ENCODE measurements at regions not wholly inside any gene's neighbourhood (a gene's known extent, or its start where the extent isn't known, plus 50 kb on each side); places are given as distances from the start of the nearest gene placed in this dataset.

DNA sequence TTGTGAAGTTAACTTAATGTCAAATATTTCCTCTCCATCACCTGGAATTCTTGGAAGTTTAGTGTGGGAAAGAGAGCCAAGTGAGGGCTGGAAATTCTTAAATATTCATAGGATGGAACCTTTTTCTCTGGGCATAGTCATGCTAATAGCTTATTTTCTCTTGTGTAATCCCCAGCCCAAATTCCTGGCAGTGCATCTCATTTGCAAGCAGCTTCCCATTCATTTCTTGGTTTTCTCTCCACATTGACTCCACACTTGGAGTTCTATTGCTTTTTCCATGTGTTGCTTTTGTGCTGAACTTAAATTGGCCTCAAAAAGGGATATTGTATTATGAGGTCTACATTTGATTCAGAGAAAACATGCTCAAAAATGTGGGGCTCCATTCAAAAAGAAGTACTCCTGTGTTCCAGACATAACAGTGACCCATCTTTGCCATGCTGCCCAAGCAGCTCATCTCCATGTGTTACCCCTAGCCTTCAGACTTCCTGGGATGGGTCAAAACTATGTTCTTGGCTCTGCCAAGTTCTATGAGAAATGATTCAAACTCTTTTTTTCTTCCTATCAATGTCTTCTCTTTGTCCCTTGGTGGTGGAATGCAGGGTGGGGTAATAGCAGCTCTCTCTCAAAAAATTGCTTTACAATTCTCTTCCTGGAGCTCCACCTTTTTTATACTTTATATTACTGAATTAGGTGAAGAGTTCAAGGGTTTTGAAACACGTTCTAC, 2471.5 kb downstream of the PCDH9 start:
- Histone ChIP-seq H4K5ac (ENCODE audit: low read depth, low read length) (no peak overlapping the region), H3K14ac (replicated peaks; ENCODE audit: low read depth, low read length) (no peak overlapping the region), H2BK5ac (ENCODE audit: low read depth, low read length, poor library complexity, severe bottlenecking) (no peak overlapping the region), H3K56ac (ENCODE audit: extremely low read depth, insufficient read depth, low read length) (no peak overlapping the region), H3K9me3 (ENCODE audit: control insufficient read depth, insufficient read depth, low read length) (no peaks in the 10 kb centered on the region), H3K79me1 (ENCODE audit: low read depth in 1 of 2, low read length in 2 of 2) (no peaks in the 10 kb centered on the region), H3K23ac (ENCODE audit: low read depth, low read length) (no peak overlapping the region), H2AFZ (replicated peaks; ENCODE audit: low read length, poor library complexity) (no peak overlapping the region), H4K20me1 (ENCODE audit: insufficient read depth, low read length) (no peaks in the 10 kb centered on the region), H3K4me1 (ENCODE audit: control insufficient read depth, insufficient read depth, low read length) (no peaks in the 10 kb centered on the region), H3K9me1 (ENCODE audit: insufficient read depth, low read length) (no peaks in the 10 kb centered on the region), H2AK5ac (ENCODE audit: low read depth, low read length) (no peak overlapping the region), H2BK20ac (ENCODE audit: low read depth, low read length) (no peak overlapping the region), H3K9ac (ENCODE audit: low read depth, low read length) (no peak overlapping the region), H4K8ac (ENCODE audit: low read depth in 2 of 2, low read length in 2 of 2) (no peak overlapping the region), H3K18ac (ENCODE audit: low read depth, low read length) (no peak overlapping the region), H3K27me3 (ENCODE audit: control insufficient read depth, insufficient read depth, low read length) (no peaks in the 10 kb centered on the region), H3K4me2 (ENCODE audit: low read depth, low read length) (no peak overlapping the region), H3K4me3 (ENCODE audit: insufficient read depth, low read depth, low read length) (no peak overlapping the region), H2AK9ac (replicated peaks; ENCODE audit: low read depth, low read length, poor library complexity) (no peak overlapping the region), H3K36me3 (ENCODE audit: control insufficient read depth, insufficient read depth, low read length) (no peaks in the 10 kb centered on the region), H3K27ac (ENCODE audit: insufficient read depth, low read length) (no peak overlapping the region), H2BK15ac (ENCODE audit: low read depth, low read length) (no peak overlapping the region), H2BK120ac (ENCODE audit: low read depth, low read length) (no peak overlapping the region), H3K4ac (ENCODE audit: low read depth, low read length) (no peak overlapping the region), H4K91ac (ENCODE audit: insufficient read depth, low read depth, low read length) (no peak overlapping the region)
- ChIA-PET CTCF (interaction anchor here (0.6 kb wide), 1 partner anchor 254 kb away, joined by 3 read pairs; no protein-coding TSS in a partner anchor), POLR2A (ENCODE audit: unreplicated experiment) (no interaction called here)
- in situ Hi-C loops (cut with MboI; ENCODE audit: low sequenced_read_pairs) (no loop called here), dilution Hi-C loops (cut with HindIII; ENCODE audit: low sequenced_read_pairs, unreplicated experiment) (no loop called here), intact Hi-C loops (cut with micrococcal nuclease) (loop anchor here (5.0 kb wide), 1 partner anchor 674 kb away; no protein-coding TSS in a partner anchor)
- DNase-seq (peak; percentile 1), ATAC-seq (ENCODE audit: low read depth) (no peak)
- no TSS peak for BruUV-seq (replicated peaks)
- no CpG with 5 or more reads among the region's 1 CpG for WGBS, 2 experiments (ENCODE audit: extremely low coverage in 2 of 2, insufficient read length in 1 of 2)
- no peak for TF ChIP-seq POLR2A (IDR thresholded peaks at IDR 0.05; ENCODE audit: low read depth, low read length)
- TF ChIP-seq, protein P1, sequence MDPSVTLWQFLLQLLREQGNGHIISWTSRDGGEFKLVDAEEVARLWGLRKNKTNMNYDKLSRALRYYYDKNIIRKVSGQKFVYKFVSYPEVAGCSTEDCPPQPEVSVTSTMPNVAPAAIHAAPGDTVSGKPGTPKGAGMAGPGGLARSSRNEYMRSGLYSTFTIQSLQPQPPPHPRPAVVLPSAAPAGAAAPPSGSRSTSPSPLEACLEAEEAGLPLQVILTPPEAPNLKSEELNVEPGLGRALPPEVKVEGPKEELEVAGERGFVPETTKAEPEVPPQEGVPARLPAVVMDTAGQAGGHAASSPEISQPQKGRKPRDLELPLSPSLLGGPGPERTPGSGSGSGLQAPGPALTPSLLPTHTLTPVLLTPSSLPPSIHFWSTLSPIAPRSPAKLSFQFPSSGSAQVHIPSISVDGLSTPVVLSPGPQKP (IDR thresholded peaks at IDR 0.05; ENCODE audit: borderline replicate concordance, low read depth, low read length): no peak
- no peak for TF ChIP-seq MXI1 (IDR thresholded peaks at IDR 0.05; ENCODE audit: borderline replicate concordance, low read depth, low read length)
- no peak for TF ChIP-seq FOS (IDR thresholded peaks at IDR 0.05; ENCODE audit: low read depth, low read length)
- TF ChIP-seq, protein P2, sequence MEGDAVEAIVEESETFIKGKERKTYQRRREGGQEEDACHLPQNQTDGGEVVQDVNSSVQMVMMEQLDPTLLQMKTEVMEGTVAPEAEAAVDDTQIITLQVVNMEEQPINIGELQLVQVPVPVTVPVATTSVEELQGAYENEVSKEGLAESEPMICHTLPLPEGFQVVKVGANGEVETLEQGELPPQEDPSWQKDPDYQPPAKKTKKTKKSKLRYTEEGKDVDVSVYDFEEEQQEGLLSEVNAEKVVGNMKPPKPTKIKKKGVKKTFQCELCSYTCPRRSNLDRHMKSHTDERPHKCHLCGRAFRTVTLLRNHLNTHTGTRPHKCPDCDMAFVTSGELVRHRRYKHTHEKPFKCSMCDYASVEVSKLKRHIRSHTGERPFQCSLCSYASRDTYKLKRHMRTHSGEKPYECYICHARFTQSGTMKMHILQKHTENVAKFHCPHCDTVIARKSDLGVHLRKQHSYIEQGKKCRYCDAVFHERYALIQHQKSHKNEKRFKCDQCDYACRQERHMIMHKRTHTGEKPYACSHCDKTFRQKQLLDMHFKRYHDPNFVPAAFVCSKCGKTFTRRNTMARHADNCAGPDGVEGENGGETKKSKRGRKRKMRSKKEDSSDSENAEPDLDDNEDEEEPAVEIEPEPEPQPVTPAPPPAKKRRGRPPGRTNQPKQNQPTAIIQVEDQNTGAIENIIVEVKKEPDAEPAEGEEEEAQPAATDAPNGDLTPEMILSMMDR (conservative IDR thresholded peaks at IDR 0.05; ENCODE audit: low read depth, low read length): no peak
